ENCODE measurements at regions not wholly inside any gene's neighbourhood (a gene's known extent, or its start where the extent isn't known, plus 50 kb on each side); places are given as distances from the start of the nearest gene placed in this dataset.
"Not testable (repeated sequence)": the region's sequence is repeated elsewhere in the genome, so short reads cannot be mapped to it uniquely, and the experiment has no call there.

GRCh38 chr1:207259391-207259790 is 62.1 kb upstream of the CD55 start:
- TF ChIP-seq BACH2 (CRISPR knock-in tag; IDR thresholded peaks at IDR 0.05; ENCODE audit: borderline replicate concordance) (no peak), CSRNP3 (CRISPR knock-in tag; IDR thresholded peaks at IDR 0.05) (no peak), ARNTL (CRISPR knock-in tag; IDR thresholded peaks at IDR 0.05; ENCODE audit: borderline replicate concordance, low read depth) (no peak), ESRRG (CRISPR knock-in tag; IDR thresholded peaks at IDR 0.05) (no peak), CSDC2 (CRISPR knock-in tag; IDR thresholded peaks at IDR 0.05) (no peak), ZNF70 (CRISPR knock-in tag; IDR thresholded peaks at IDR 0.05) (no peak), PPARA (CRISPR knock-in tag; IDR thresholded peaks at IDR 0.05; ENCODE audit: borderline replicate concordance) (no peak), OSR1 (CRISPR knock-in tag; IDR thresholded peaks at IDR 0.05) (no peak), PATZ1 (CRISPR knock-in tag; IDR thresholded peaks at IDR 0.05; ENCODE audit: borderline replicate concordance) (no peak), ZC3H10 (CRISPR knock-in tag; IDR thresholded peaks at IDR 0.05) (no peak), ISL1 (CRISPR knock-in tag; IDR thresholded peaks at IDR 0.05) (no peak), SNAI2 (CRISPR knock-in tag; IDR thresholded peaks at IDR 0.05) (no peak), TOX (CRISPR knock-in tag; IDR thresholded peaks at IDR 0.05; ENCODE audit: borderline replicate concordance) (no peak), RARB (CRISPR knock-in tag; IDR thresholded peaks at IDR 0.05) (no peak), ZFP30 (CRISPR knock-in tag; IDR thresholded peaks at IDR 0.05) (no peak)
- ATAC-seq, result peak; percentile 42; the same call in 2 of the 3 replicates

- TF ChIP-seq TSHZ2 (CRISPR knock-in tag; IDR thresholded peaks at IDR 0.05) (no peak), ESRRG (CRISPR knock-in tag; IDR thresholded peaks at IDR 0.05) (no peak), BACH2 (CRISPR knock-in tag; IDR thresholded peaks at IDR 0.05; ENCODE audit: borderline replicate concordance) (no peak), RARB (CRISPR knock-in tag; IDR thresholded peaks at IDR 0.05) (no peak), OSR1 (CRISPR knock-in tag; IDR thresholded peaks at IDR 0.05) (no peak), POU6F1 (CRISPR knock-in tag; IDR thresholded peaks at IDR 0.05; ENCODE audit: borderline replicate concordance, low read depth) (no peak), GLIS3 (CRISPR knock-in tag; IDR thresholded peaks at IDR 0.05) (no peak), ZNF8 (CRISPR knock-in tag; IDR thresholded peaks at IDR 0.05) (no peak), TCF4 (CRISPR knock-in tag; IDR thresholded peaks at IDR 0.05; ENCODE audit: borderline replicate concordance) (no peak), CSDC2 (CRISPR knock-in tag; IDR thresholded peaks at IDR 0.05) (no peak), CSRNP3 (CRISPR knock-in tag; IDR thresholded peaks at IDR 0.05) (no peak), ZNF565 (CRISPR knock-in tag; conservative IDR thresholded peaks at IDR 0.05; ENCODE audit: low read depth) (no peak), ZFP3 (CRISPR knock-in tag; IDR thresholded peaks at IDR 0.05) (no peak), PPARA (CRISPR knock-in tag; IDR thresholded peaks at IDR 0.05; ENCODE audit: borderline replicate concordance) (no peak), ZNF70 (CRISPR knock-in tag; IDR thresholded peaks at IDR 0.05) (no peak), CREB5 (CRISPR knock-in tag; IDR thresholded peaks at IDR 0.05; ENCODE audit: low read depth) (no peak)
Observed at GRCh38 chr1:207261971-207262370, 59.5 kb upstream of the CD55 start.

GRCh38 chr1:207262891-207263290 is 58.6 kb upstream of the CD55 start:
- not testable (repeated sequence) for ATAC-seq

More at GRCh38 chr1:207261971-207262370, 59.5 kb upstream of the CD55 start:
- no peak for ATAC-seq

Measured in SK-N-SH treated with all-trans-retinoic acid at 6 μM for 48 hours (cell line).